ENCODE measurements at regions not wholly inside any gene's neighbourhood (a gene's known extent, or its start where the extent isn't known, plus 50 kb on each side); places are given as distances from the start of the nearest gene placed in this dataset.

GRCh38 chr21:28156590-28156989 is 836.1 kb downstream of the LTN1 start:
- Histone ChIP-seq H3K36me3 (no peaks in the 10 kb centered on the region), H3K4me3 (no peak overlapping the region), H3K27ac (no peak overlapping the region), H3K4me1 (ENCODE audit: insufficient read depth) (peaks cover 2% of the 10 kb centered on the region), H3K9me3 (no peaks in the 10 kb centered on the region), H3K27me3 (no peaks in the 10 kb centered on the region)
- DNase-seq, result no peak
- intact Hi-C loops (cut with DNase I), result no loop called here
- TF ChIP-seq EP300 (IDR thresholded peaks at IDR 0.05), result no peak
- TF ChIP-seq POLR2A (IDR thresholded peaks at IDR 0.05), result no peak
- TF ChIP-seq CTCF (IDR thresholded peaks at IDR 0.05), result no peak
- 64 to 74% (median 72%) methylated on average over 6 of the region's 6 CpGs for WGBS, 3 donors

GRCh38 chr21:28154121-28154520 is 838.6 kb downstream of the LTN1 start:
- no peaks in the 10 kb centered on the region for H3K36me3 ChIP-seq
- TF ChIP-seq POLR2A (IDR thresholded peaks at IDR 0.05) (no peak), EP300 (IDR thresholded peaks at IDR 0.05) (no peak), CTCF (IDR thresholded peaks at IDR 0.05) (no peak)
- intact Hi-C loops (cut with DNase I), result no loop called here
- no peaks in the 10 kb centered on the region for H3K27me3 ChIP-seq
- DNase-seq, result no peak
- H3K4me1 ChIP-seq (ENCODE audit: insufficient read depth), result peaks cover 2% of the 10 kb centered on the region
- no peaks in the 10 kb centered on the region for H3K9me3 ChIP-seq
- no peak overlapping the region for H3K27ac ChIP-seq
- no peak overlapping the region for H3K4me3 ChIP-seq
- 64 to 92% (median 65%) methylated on average over 4 of the region's 4 CpGs for WGBS, 3 donors

- Histone ChIP-seq H3K4me3 (no peak overlapping the region), H3K36me3 (no peaks in the 10 kb centered on the region), H3K9me3 (no peaks in the 10 kb centered on the region), H3K4me1 (ENCODE audit: insufficient read depth) (peaks cover 2% of the 10 kb centered on the region), H3K27ac (no peak overlapping the region), H3K27me3 (no peaks in the 10 kb centered on the region)
- no peak for TF ChIP-seq POLR2A (IDR thresholded peaks at IDR 0.05)
- TF ChIP-seq EP300 (IDR thresholded peaks at IDR 0.05), result no peak
- no peak for TF ChIP-seq CTCF (IDR thresholded peaks at IDR 0.05)
- WGBS, 3 donors, result 26 to 47% (median 30%) methylated on average over 1 of the region's 1 CpG
- no peak for DNase-seq
- intact Hi-C loops (cut with DNase I), result no loop called here
Observed at GRCh38 chr21:28152732-28153131, 839.9 kb downstream of the LTN1 start.

- Histone ChIP-seq H3K36me3 (no peaks in the 10 kb centered on the region), H3K4me1 (ENCODE audit: insufficient read depth) (peaks cover 2% of the 10 kb centered on the region), H3K4me3 (no peak overlapping the region), H3K9me3 (no peaks in the 10 kb centered on the region), H3K27me3 (no peaks in the 10 kb centered on the region), H3K27ac (no peak overlapping the region)
- intact Hi-C loops (cut with DNase I), result no loop called here
- TF ChIP-seq POLR2A (IDR thresholded peaks at IDR 0.05), result no peak
- 88 to 93% (median 93%) methylated on average over 2 of the region's 2 CpGs for WGBS, 3 donors
- no peak for DNase-seq
Observed at GRCh38 chr21:28151758-28152157, 840.9 kb downstream of the LTN1 start.

- WGBS, 3 donors, result 89 to 96% (median 95%) methylated on average over 2 of the region's 2 CpGs
- H3K9me3 ChIP-seq, result no peaks in the 10 kb centered on the region
- H3K27ac ChIP-seq, result no peak overlapping the region
- TF ChIP-seq CTCF (IDR thresholded peaks at IDR 0.05), result no peak
- TF ChIP-seq POLR2A (IDR thresholded peaks at IDR 0.05), result no peak
- TF ChIP-seq EP300 (IDR thresholded peaks at IDR 0.05), result no peak
- intact Hi-C loops (cut with DNase I), result no loop called here
- peaks cover 2% of the 10 kb centered on the region for H3K4me1 ChIP-seq (ENCODE audit: insufficient read depth)
- no peaks in the 10 kb centered on the region for H3K36me3 ChIP-seq
- H3K4me3 ChIP-seq, result no peak overlapping the region
- DNase-seq, result no peak
- H3K27me3 ChIP-seq, result no peaks in the 10 kb centered on the region
Observed at GRCh38 chr21:28150778-28151177, 841.9 kb downstream of the LTN1 start.
